ENCODE measurements at regions not wholly inside any gene's neighbourhood (a gene's known extent, or its start where the extent isn't known, plus 50 kb on each side); places are given as distances from the start of the nearest gene placed in this dataset.

GRCh38 chr21:26624983-26625519, 52.0 kb upstream of the CYYR1 start:
- H3K4me3 ChIP-seq = no peak overlapping the region
- 0 to 100% (median 77%) methylated on average over 1 to 5 of the region's 6 CpGs; no CpG with 5 or more reads in 4 of the 10 experiments for WGBS, 10 experiments
- no peak for ATAC-seq (replicated peaks in 6 of 8)
- H3K4me1 ChIP-seq (replicated peaks in 1 of 2) = no peaks in the 10 kb centered on the region
- H3K27ac ChIP-seq = no peak overlapping the region
- in situ Hi-C loops (cut with MboI; ENCODE audit: low pct_unique_long_range_greater_than_20kb in 2 of 9, low sequenced_read_pairs in 9 of 9, unreplicated experiment in 9 of 9) = no loop called here

Measured in motor neuron (in vitro differentiated cells).